ENCODE measurements at regions not wholly inside any gene's neighbourhood (a gene's known extent, or its start where the extent isn't known, plus 50 kb on each side); places are given as distances from the start of the nearest gene placed in this dataset.

DNA sequence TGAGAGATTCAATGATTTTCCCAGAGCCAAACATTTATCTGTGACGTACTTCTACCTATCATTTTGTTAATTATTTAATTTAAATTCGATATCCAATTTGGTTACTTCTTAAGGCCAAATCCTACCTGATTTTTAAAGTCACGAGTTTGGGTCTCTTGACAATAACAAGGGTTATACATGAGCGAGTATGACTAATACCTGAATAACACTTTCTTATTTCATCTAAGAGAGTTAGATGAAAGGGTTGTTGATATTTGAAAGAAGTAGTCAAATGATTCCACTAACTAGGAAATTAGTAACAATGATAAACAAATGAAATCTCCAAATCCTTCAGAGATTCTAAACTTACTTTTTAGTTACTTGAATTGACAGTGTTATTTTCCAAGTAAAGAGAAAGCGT is 1086.9 kb downstream of the XPNPEP1 start:
- TF ChIP-seq, protein P1, sequence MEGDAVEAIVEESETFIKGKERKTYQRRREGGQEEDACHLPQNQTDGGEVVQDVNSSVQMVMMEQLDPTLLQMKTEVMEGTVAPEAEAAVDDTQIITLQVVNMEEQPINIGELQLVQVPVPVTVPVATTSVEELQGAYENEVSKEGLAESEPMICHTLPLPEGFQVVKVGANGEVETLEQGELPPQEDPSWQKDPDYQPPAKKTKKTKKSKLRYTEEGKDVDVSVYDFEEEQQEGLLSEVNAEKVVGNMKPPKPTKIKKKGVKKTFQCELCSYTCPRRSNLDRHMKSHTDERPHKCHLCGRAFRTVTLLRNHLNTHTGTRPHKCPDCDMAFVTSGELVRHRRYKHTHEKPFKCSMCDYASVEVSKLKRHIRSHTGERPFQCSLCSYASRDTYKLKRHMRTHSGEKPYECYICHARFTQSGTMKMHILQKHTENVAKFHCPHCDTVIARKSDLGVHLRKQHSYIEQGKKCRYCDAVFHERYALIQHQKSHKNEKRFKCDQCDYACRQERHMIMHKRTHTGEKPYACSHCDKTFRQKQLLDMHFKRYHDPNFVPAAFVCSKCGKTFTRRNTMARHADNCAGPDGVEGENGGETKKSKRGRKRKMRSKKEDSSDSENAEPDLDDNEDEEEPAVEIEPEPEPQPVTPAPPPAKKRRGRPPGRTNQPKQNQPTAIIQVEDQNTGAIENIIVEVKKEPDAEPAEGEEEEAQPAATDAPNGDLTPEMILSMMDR (IDR thresholded peaks at IDR 0.05): no peak
- Histone ChIP-seq H3K4me3 (no peak overlapping the region), H3K27ac (no peak overlapping the region)
- DNase-seq (ENCODE audit: low spot score): no peak

DNA sequence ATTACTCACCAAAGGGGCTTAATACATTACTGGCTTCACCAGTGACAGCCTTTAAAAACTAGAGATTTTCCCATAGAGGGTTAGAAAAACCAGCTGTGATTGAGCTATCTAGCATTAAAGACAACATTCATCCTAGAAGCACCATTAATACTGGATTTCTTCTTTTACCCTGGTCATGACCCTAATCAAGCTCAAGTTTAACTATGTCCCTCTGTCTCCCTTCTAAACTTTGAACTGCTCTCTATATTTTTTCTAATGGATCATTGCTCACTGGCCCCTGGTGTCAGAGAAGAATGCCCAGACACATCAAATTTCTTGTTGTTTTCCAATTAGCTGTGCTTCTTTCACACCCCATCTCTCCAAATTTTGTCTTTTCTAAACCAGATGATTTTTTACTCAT is 1101.3 kb downstream of the XPNPEP1 start:
- H3K4me3 ChIP-seq: no peak overlapping the region
- H3K27ac ChIP-seq: no peak overlapping the region
- DNase-seq (ENCODE audit: low spot score): no peak
- TF ChIP-seq, protein P1 (IDR thresholded peaks at IDR 0.05): no peak

DNA sequence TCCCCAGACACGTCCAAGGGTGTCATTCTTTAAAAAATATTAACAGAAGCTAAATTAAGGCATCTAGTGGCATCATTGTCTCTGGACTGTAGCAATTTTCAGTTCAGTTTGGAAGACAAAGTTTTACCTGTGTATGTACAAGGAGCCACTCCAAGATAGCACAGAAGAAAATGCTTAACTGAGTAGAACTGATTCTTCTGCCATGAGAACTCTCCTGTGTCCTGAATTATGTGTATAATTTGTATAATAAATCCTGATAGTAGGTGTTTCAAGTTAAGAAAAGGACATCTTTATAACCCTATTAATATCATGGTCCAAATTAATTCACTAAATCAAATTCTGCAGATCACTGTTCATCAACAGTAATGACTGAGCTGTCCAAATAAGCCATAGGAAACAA is 1104.0 kb downstream of the XPNPEP1 start:
- TF ChIP-seq, protein P1 (IDR thresholded peaks at IDR 0.05): no peak
- DNase-seq (ENCODE audit: low spot score): no peak
- H3K27ac ChIP-seq: no peak overlapping the region
- no peak overlapping the region for H3K4me3 ChIP-seq

- TF ChIP-seq, protein P1 (IDR thresholded peaks at IDR 0.05): no peak
- no peak overlapping the region for H3K27ac ChIP-seq
- no peak for DNase-seq (ENCODE audit: low spot score)
- H3K4me3 ChIP-seq: no peak overlapping the region
Observed at GRCh38 chr10:108817584-108817983, 1105.7 kb downstream of the XPNPEP1 start.

DNA sequence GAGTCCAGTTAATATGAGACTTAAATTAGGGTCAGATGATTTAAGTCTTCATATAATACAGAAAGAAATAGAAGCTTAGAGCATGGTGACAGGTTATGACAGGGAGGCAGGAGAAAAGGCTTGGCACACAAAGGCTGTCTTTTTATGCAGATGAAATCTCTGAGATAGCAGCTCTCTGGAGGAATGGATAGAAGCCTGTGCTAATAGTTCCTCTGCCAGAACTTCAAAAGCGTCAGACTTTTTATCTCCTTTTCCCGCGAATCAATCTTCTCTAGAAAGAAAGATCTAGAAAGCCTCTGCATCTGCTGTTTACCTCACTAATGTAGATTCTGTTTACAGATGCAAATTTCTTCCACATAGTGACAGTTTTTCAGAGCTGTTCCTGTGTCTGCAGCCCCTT is 1106.2 kb downstream of the XPNPEP1 start:
- no peak for DNase-seq (ENCODE audit: low spot score)
- no peak overlapping the region for H3K4me3 ChIP-seq
- TF ChIP-seq, protein P1 (IDR thresholded peaks at IDR 0.05): no peak
- no peak overlapping the region for H3K27ac ChIP-seq

DNA sequence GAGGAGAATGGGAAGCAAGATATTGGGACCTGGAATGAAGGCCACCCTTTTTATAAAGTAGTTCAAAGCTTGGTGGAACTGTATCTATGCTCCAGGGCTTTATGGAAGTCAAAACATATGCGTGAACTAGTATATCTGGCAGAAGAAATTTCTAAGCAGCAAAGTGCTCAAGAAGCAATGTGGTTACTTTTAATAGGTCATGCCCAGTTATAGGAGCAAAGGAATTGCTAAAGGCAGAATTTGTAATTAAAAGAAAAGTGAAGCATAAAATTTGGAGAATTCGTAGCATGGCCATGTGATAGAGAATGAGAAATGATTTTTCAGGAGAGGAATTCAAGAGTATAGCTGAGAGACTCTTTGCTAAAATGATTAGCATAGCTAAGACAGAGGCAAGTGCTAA is 1110.4 kb downstream of the XPNPEP1 start:
- Histone ChIP-seq H3K4me3 (no peak overlapping the region), H3K27ac (no peak overlapping the region)
- DNase-seq (ENCODE audit: low spot score): no peak
- TF ChIP-seq, protein P1 (IDR thresholded peaks at IDR 0.05): no peak

DNA sequence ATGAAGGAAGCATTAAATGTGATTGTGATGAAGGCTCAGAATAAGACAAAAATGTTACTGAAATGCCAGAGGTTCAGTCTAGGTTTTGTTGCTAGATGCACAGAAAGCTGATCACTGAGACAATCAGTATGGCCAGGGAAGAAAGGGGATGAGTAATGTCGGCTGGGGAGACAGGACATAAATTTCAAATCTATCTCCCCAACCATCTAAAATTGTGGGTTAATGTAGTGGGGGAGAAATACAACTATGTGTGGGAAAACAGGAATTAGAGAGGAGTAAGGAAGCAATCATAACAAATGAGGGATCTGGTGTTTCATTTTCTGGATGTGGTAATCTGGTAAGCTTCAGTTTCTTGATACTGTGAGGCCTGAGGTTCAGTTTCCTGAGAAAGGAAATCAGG is 1111.0 kb downstream of the XPNPEP1 start:
- TF ChIP-seq, protein P1 (IDR thresholded peaks at IDR 0.05): no peak

More for the DNA sequence above, 1111.0 kb downstream of the XPNPEP1 start:
- Histone ChIP-seq H3K27ac (no peak overlapping the region), H3K4me3 (no peak overlapping the region)
- DNase-seq (ENCODE audit: low spot score): no peak
